HG03354 (cell line): ENCODE measurements at regions not wholly inside any gene's neighbourhood (a gene's known extent, or its start where the extent isn't known, plus 50 kb on each side); places are given as distances from the start of the nearest gene placed in this dataset.

Source experiments
- ATAC-seq: cut with Tn5 transposase; IDR thresholded peaks from one replicate; pipeline ENCODE4 v1.9.1; 2021; ENCODE audit warnings: mild to moderate bottlenecking; ENCODE audit not compliant: unreplicated experiment, poor library complexity, severe bottlenecking

DNA sequence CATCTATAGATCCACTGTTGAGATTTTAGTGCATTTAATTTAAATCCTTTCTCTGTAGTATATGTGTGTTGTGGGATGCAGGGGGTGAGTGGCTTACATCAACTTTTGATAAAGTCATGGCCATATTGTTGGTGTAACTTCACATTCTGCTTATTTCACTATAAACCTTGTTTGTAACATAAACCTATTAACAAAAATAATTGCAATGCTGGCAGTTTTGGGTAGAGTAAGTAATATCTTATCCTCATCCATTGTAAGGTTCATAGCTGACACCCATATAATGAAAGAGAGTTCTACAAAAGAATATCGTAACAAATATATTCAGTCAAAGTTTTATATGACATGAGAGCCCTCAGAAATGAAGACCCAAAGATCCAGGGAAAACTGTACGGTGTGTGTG is 601.7 kb upstream of the ANO3 start:
- no peak for ATAC-seq

DNA sequence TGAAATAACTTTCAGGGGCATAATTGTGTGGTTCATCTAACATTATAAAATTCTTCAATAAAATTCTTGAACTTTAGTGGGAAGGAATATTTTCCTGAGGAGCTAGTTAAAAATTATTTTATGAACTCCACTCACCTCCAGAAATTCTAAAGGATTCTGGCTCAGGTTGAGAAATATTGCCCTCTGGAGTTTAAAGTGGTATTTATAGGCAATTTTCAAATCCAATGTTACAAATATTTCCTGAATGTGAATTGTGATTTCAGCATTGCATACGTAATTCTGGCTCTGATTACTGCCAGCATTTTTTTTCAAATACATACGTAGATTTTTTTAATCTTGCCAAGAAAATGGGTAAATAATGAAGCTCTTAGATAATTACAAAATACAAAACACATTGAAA is 598.2 kb upstream of the ANO3 start:
- ATAC-seq, result no peak

DNA sequence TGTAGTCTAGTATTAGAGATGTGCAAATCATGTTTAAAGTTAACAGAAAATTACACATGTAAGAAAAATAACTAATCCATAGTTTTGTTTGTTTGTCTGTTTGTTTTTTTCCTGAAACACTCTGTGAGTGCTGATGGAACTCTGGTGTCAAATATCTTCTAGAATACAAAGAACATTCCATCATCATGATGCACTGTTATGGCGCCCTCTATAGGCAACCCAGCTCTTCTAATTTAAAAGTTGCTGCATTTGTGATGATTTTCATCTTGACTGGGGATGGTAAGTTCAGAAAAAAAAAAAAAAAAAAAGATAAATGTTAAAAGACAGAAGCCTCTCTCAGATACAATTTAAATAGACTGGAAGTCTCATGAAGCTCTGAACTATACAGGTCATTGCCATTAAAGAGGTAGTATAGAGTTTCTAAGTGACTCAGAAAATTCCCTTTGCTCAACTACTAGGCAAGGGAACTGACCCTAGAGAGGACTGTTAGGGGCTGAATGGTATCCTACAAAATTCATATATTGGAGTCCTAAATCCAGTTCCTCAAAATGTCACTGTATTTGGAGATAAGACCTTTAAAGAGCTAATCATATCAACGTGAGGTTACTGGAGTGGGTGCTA is 597.2 kb upstream of the ANO3 start:
- no peak for ATAC-seq

DNA sequence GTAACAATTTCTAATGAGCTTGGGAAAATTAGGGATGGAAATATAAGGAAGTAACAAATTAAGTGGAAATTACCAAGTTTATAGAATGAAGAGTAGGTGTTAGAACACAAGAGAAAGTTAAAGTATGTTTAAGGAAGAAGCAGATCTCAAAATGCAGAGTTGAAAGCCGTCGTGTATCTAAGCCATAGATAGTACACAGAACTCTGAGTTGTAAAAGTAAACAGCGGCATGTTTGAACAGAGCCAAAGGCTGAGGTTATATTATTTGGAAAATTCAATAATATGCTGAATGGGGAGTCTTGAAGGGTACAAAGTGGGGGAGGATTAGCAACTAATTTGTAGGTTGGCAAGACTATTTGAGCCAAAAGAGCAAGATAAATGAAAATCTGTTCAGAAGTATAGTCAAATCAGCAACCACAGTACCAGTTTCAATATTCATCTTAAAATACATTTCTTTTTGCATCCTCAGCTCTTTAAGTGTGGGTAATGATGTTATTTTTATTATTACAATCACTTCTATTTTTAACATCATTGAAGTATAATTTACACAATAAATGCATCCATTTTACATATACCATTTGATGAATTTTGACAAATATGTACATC is 594.8 kb upstream of the ANO3 start:
- no peak for ATAC-seq

DNA sequence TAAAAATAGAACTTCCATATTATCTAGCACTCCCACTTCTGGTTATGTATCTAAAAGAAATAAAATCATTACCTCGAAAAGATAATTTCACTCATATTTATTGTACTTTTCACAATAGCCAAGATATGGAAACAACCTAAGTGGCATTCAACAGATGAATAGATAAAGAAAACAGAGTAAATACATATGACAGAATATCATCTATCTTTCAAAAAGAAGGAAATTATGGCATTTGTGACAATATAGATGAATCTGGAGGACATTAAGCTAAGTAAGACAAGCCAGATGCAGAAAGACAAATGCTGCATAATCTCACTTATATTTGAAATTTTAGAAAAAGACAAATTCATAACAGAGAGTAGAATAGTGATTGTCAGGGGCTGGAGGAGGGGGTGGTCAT is 590.0 kb upstream of the ANO3 start:
- no peak for ATAC-seq

DNA sequence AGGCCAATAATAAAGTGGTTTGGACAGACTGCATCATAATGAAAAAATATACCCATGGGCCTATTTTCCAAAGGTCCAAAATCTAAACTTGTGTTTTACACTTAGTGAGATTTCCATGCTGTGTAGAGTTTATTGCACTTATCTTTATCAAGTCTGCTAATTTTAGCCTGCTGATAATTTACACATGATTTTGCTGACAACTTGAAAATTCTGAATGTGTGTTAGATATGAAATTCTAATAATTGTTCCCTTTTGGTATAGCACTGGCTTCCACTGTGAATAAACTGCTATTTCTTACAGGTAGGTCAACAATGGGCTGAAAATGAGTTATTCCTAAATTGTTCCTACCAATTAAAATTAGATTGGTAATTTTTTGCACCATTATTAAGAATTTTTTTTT is 589.1 kb upstream of the ANO3 start:
- no peak for ATAC-seq

DNA sequence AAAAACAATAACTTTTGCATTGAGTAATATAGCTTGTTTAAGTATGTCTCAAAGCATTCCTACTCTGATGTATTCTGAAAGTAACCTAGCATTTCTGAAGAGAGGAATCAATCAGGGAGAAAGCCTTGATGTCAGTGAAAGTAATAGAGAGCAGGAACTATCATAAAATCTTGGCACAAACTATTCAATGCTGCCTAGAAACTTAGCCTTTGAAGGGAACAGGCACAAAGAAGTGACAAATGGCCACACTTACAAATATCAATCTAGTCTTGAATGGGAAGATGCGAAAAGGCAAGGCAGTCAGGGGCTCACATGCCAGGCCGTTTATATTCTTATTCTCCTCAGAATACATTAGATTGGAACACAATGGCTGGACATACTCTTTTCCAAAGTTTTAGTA is 576.5 kb upstream of the ANO3 start:
- no peak for ATAC-seq

DNA sequence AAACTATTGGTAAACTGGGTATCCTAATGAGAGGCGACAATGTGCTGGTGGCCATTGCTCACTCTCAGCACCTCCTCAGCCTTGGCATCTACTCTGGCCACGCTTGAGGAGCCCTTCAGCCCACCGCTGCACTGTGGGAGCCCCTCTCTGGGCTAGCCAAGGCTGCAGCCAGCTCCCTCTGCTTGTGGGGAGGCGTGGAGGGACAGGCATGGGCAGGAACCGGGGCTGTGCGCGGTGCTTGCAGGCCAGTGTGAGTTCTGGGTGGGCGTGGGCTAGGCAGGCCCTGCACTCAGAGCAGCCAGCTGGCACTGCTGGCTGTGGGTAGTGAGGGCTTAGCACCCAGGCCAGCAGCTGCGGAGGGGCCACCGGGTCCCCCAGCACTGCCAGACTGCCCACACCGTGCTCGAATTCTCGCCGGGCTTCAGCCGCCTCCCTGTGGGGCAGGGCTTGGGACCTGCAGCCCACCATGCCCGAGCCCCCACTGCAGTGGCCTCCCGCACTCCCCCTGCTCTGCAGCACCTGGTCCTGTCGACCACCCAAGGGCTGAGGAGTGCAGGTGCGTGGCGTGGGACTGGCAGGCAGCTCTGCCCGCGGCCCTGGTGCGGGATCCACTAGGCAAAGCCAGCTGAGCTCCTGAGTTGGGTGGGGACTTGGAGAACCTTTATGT is 575.9 kb upstream of the ANO3 start:
- ATAC-seq, result no peak

DNA sequence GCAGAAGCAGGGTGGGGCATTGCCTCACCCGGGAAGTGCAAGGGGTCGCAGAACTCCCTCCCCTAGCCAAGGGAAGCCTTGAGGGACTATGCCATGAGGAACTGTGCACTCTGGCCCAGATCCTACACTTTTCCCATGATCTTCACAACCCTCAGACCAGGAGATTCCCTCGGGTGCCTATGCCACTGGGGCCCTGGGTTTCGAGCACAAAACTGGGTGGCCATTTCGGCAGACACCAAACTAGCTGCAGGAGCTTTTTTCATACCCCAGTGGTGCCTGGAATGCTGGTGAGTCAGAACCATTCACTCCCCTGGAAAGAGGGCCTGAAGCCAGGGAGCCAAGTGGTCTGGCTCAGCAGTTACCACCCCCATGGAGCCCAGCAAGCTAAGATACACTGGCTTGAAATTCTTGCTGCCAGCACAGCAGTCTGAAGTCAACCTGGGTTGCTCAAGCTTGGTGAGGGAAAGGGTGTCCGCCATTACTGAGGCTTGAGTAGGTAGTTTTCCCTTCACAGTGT is 573.7 kb upstream of the ANO3 start:
- no peak for ATAC-seq

DNA sequence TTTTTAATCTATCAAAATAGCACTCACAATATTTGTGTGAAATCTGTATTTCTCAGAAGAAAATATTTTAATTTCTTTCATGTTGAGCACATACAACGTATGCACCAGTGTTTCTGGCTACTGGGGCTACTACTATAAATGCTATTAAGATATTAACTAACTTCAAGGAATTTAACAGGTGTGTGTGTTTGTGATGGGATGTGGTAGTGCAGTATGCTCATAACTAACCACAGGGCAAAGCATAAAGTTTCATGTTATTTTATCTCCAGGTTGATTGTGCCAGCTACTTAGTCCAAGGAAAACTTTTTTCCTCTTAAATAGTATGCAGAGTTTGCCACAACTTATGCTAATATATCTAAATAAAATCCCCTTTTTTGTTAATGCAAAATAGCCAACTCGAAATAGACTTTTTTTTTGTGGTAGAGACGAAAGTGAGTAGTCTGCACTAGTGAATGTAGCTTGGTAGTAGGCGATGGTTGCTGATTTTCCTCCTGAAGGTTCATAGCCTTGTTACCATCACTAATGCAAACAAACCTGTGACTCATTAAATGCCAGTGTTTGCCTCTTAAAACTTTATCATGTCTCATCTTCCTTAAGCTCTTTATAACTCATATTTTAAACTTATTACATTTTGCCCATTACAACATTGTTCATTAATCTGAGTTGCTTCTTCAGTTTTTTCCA is 565.5 kb upstream of the ANO3 start:
- ATAC-seq, result no peak

DNA sequence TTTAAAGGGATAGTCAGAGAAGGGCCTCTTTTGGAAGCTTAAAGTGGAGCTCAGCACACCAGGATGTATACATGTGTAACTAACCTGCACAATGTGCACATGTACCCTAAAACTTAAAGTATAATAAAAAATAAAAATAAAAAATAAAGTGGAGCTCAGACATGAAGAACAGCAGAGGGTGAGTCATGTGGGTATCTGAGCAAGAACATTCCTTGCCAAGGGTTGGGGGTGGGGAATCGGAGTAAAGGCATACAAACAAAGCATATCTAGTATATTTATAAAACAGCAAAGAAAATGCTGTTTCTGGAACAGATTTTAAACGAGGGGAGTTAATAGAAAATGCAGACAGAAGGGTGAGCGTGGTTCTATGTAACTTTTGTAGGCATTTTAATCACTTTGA is 562.6 kb upstream of the ANO3 start:
- no peak for ATAC-seq

DNA sequence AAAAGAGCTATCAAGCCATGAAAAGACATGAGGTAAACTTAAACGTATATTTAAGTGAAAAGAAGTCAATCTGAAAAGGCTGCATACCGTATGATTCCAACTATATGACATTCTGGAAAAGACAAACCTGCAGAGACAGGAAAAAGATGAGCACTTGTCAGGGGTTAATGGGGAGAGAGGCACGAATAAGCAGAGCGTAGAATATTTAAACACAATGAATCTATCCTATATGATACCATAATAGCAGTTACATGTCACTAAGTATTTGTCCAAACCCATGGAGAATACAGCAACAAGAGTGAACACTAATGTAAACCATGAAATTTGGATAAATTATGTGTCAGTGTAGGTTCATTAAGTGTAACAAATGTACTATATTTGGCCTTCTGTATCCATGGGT is 560.3 kb upstream of the ANO3 start:
- ATAC-seq, result no peak

DNA sequence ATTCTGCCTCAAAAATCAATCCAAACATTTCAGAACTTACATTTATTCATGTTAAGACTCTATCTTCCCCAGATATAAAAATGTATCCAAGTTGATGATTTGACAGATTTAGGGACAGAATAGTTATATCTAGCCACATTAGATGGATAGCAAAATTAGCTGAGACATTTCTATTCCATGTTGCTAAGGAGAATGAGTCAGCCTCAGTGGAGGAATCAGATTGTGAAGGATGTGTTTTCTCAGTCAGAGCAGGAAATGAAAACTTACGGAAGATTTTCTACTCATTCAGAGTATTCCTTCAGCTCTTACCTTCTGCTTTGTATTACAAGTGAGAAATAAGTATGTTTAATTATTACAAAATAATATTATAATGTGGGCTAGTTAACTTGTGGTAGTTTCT is 556.3 kb upstream of the ANO3 start:
- no peak for ATAC-seq

DNA sequence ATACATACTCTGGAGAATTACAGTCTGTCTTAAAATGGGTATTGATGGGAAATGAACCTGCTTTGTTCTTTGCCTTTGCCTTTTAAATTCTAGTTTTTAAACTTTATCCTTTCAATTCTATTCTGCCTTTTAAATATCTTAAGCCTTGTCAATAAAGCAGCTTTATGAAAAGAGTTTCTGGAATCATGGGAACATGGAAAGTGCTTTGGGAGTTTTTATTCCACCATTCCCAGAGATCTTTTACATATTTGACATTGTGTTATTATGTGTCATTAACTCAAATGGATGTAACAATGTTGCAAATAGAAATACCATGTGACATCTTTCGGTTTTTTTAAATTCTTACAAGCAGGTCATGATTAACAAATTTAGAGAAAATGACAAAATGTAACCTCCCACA is 555.7 kb upstream of the ANO3 start:
- ATAC-seq, result no peak

DNA sequence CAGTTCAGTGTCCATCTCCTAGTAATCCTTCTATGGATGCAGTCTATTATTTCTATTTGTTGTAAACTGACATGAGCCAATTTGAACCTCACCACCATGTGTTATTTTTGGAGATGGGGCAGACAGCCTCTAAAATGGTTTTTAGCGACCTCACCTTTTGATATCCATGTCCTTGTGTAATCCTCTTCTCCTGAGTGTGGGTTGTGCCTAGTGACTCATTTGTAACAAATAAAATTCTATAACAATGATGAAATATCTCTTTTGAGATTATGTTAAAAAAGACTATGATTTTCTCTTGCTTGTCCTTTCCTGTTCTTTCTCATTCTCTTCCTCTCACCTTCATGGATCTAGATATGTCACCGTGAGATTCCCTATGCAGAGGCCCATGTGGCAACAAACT is 554.6 kb upstream of the ANO3 start:
- ATAC-seq, result no peak

DNA sequence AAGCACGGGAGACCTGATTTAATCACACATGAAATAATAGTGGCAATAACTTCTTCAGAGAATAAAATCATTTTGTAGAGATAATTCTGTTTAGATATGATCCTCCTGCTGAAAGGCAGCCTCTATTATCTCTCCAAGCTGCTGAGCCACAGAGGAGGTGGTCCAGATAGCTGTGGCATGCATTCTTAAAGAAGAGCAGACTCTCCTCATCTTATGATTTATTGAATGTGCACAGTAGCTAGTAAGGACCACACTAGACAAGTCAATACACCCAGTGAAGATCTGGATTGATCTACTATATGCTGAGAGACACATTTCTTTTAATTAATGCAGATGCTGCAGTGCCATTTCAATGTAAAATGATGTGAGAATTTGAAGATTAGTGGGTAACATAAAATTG is 552.9 kb upstream of the ANO3 start:
- ATAC-seq, result no peak

DNA sequence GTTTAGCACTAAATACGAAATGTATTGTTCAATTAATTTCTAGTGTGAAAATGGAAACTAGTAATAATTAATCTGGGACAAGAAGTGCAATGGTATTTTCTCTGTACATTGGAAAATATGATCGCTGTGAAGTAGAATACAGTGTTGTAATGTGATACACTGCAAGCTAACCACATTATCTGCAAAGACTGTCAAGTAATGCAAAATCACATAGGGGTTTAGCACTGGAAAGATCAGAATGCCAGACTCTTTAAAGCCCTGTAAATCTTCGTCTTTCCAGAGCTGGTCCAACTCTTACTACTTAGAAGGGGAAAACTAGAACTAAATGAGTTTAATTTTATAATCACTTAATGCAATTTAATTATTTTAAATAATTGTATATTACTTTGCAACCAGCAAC is 544.5 kb upstream of the ANO3 start:
- ATAC-seq, result no peak

DNA sequence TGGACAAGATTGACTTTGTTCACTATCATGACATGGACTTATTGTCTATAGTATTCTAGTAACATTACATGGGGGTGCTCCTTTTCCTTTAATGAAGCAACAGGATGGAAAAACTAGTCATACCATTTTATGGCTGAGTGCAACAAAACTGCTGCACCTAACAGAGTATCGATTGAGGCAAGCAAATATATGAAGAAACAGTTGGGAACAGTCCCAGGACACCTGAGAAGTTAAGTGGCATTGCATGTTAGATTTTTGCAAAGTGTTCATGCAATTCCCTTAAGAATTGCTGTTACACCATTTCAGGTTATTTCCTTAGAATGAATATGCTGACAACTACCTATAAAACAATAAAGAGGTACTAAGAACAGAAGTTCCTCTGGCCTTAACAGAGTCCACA is 541.5 kb upstream of the ANO3 start:
- no peak for ATAC-seq

DNA sequence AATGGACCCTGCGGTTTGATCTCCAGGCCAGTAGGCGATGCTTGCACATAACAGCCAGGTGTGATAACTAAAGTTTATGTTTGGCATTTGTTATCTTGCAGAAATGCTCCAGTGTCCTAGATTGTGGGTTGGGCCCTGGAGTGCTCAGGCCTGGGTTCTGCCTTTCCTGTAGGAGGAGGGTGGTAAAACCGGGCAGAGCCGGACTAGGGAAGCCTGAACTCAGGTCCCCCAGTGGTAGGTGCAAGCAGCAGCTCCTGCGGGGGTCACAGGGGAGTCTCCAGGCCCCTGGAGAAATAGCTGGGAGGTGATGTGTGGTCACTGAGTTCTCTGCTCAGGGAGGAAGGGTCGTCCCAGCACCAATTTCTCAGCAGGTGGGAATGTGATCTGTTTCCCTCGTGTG is 538.3 kb upstream of the ANO3 start:
- no peak for ATAC-seq

DNA sequence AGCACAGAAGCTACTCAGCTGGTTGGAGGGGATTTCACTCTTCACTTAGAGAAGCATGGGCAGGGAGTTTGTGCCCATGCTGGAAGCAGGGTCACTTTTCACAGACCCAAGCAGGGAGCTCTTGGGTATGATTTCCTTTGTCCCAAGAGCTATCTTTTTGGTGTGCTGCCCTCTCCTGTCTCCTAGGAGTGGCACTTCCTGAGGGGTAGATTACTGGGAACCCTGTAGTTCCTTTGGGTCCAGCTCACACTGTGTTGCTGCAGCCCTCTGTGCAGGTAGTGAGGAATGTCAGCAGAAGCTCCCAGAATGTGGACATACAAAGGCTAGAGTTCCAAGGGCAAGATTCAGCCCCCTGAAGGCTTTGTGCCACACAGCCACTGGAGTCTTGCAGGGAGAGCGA is 537.1 kb upstream of the ANO3 start:
- no peak for ATAC-seq

DNA sequence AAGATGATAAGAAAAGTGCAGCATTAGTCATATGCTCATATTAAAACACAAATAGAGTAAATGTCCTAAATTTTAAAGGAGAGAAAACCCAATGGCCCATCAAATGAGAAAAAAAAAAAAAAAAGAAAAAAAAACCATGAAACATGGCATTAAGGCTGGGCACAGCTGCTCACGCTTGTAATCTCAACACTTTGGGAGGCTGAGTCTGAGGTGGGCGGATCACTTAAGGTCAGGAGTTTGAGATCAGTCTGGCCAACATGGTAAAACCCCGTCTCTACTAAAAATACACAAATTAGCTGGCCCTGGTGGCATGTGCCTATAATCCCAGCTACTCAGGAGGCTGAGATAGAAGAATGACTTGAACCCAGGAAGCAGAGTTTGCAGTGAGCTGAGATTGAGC is 515.5 kb upstream of the ANO3 start:
- no peak for ATAC-seq
